HG03175 (cell line): ENCODE measurements at regions not wholly inside any gene's neighbourhood (a gene's known extent, or its start where the extent isn't known, plus 50 kb on each side); places are given as distances from the start of the nearest gene placed in this dataset.
"Not testable (repeated sequence)": the region's sequence is repeated elsewhere in the genome, so short reads cannot be mapped to it uniquely, and the experiment has no call there.

ENCODE experiments used
- ATAC-seq: cut with Tn5 transposase; IDR thresholded peaks from one replicate; pipeline ENCODE4 v1.9.1; 2021; ENCODE audit warnings: mild to moderate bottlenecking, moderate library complexity; ENCODE audit not compliant: unreplicated experiment

DNA sequence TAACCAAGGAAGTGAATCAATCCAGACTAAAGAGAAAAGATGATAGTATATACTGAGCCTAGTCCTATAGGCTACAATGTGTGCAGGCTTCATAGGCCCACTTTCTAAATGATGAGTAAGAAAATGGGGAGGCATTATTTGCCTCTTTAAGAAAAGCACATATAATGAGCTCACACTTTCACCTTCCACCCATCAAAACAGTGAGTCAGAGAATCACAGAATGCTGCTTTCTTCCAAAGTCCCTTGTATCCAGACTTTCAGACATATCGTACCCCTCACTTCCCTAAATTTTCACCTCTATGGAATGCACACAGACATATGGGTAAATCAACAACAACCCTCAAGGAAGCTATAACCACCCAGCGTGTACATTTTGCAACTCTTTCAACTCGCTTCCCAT lies 286.4 kb upstream of the PRKD1 start:
- no peak for ATAC-seq

- peak; percentile 76 for ATAC-seq
Measured at GRCh38 chr14:30214461-30215090, 286.9 kb upstream of the PRKD1 start.

DNA sequence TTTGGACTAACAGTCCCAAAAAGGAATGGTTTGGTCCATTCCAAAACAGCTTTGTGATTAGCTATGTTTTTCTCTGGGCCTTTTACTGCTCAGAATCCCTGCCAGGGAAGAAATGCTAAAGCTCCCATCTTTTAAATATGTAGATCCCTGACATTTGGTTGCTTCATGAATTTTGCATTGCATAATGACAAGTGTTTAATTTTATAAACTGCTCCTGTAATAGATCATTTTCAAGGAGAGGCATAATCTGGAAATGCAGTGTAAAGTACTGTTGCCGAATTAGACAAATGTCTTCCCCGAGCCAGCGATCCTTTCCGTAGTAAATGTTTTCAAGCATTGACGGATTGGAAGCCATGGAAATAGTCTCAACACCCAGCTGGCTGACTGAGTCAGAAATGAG lies 291.3 kb upstream of the PRKD1 start:
- no peak for ATAC-seq

DNA sequence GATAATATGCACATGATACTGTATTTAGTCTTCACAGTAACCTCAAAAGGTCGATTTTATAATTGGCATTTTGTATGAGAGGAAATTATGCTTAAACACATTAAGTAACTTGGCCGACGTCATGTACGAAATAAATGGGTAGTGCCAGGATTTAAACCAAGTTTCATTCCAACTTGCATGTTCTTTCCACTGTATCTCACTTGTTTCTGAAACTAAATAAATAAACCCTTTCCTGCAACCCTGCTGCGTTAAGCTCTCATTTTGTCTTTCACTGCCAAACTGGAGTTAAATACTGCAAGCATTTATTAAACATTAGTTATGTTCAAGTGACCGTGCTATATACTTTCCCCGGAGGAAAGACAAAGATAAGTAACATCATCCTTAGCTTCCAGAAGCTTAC lies 293.9 kb upstream of the PRKD1 start:
- no peak for ATAC-seq

DNA sequence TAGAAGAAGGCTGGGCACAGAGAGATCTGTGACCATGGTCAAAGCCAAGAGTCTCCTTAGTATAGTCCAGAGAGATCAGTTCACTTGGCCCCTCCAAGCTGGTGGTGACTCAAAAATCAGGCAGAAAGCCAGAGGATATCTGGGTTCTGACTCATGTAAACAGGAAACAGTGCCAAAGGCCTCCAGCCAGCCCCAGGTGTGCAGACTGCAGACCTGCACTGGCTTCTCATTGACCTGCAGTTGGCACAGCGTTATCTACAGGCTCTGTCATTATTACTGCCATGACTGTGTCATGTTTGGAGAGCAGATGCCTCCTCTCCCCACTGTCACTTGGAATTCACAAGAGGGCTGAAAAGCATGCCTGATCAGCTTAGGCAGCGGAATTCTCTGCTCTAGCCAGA lies 295.7 kb upstream of the PRKD1 start:
- no peak for ATAC-seq

DNA sequence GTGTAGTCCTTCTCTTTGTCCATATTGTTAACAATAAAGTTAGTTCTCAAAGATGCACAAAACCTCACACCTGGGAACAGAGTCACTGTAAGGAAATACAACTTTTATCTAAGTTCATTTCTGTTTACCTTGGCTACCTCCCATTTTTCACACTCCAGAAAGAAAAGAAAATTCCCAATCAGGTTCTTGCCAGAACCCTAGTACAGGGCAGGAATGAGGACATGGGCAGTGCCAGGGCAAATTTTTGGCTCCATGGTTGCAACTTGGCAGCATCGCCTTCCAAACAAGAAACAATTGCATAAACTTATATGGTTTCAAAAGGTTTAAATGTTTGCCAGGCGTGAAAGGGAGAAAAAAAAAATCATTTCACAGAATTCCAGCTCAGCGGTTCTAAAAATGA lies 296.3 kb upstream of the PRKD1 start:
- ATAC-seq = no peak

GRCh38 chr14:30225176-30225575 lies 297.5 kb upstream of the PRKD1 start:
- ATAC-seq = no peak

DNA sequence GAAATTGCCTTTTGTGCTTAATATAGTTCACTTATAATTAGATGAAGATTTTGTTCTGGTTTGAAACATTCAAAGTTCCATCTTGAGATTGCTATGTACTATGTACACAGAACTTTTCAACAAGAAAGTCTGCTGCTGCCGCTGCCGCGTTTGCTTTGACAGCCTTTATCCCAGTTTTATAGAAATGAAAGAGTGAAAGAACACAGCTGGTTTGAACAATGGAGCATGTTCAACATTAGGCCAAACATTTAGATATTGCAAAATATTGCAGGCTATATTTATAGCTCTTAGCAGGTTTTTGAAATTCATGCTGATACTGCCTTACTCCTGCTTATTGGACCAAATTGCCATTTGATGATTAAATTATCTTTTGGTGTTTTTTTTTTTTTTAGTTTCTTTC lies 299.8 kb upstream of the PRKD1 start:
- no peak for ATAC-seq

GRCh38 chr14:30227876-30228275 lies 300.2 kb upstream of the PRKD1 start:
- ATAC-seq = no peak

DNA sequence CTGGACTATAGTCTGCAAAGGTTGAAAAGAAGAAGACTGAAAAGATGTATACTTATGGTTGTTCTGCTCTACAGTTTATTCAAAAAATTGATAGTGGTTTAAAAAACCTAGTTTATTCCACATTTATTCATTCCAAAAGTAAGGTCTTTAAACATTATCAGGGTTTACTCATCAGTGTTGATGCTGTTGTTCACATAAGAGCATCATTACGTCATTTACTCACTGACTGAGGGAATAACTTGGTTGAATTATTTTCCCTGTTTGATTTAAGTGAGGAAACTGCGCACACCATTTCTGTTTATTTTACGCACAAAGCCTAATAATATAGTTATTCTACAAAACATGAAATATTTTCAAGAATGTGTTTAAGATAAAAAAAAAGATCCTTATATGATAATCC lies 303.1 kb upstream of the PRKD1 start:
- ATAC-seq = no peak

DNA sequence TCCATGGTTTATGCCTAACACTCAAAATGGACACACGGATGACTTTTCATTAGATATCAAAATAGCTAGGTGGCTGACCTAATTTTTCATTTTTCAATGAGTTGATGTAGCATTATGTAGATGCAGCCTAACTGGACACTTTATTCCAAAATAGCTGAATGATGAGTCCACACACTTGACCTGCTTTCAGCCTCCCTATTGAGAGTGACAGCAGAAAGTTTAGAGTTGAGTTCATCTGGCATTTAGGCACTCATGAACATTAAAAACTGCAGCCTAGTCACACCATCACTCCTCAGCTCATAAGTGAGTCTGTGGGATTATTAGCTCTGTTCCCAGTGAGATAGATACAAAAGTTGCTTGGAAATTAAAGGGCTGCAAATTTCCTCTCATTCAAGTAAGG lies 307.3 kb upstream of the PRKD1 start:
- ATAC-seq = no peak

DNA sequence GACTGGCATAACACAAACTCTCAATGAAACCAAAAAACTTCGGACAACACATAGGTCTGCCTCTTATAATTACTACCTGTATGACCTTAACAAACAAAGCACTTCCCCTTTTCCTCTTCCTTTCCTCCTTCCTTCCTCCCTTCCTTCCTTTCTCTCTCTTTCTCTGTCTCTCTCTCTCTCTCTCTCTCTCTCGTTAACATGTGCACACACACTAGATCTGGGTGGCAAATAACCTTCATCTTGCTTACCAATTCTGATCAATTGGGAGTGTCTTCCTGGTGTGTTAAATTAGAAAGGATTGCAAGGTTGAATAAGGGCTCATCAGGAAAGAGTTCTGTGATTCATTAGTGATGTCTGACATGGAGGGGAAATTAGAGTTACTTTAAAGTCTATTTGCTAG lies 307.8 kb upstream of the PRKD1 start:
- ATAC-seq = no peak

- ATAC-seq = no peak
Measured at GRCh38 chr14:30238936-30239335, 311.3 kb upstream of the PRKD1 start.

DNA sequence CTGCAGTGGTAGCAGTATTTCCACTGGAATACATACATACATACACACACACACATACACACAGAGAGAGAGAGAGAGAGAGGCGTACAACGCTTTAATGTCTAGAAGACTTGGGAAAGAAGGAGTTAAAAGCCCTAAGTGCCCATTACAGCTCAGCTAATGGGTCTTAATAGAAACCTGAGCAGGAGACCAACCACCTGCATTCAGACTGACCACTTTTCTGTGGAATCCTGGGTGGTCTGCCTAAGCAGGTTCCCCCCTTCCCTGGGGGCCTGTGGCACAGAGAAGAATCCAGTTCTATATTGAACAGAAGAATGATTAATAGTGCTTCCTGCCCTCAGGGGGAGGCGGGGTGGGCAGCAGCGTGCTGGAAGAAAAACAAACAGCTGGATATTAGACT lies 312.4 kb upstream of the PRKD1 start:
- no peak for ATAC-seq

DNA sequence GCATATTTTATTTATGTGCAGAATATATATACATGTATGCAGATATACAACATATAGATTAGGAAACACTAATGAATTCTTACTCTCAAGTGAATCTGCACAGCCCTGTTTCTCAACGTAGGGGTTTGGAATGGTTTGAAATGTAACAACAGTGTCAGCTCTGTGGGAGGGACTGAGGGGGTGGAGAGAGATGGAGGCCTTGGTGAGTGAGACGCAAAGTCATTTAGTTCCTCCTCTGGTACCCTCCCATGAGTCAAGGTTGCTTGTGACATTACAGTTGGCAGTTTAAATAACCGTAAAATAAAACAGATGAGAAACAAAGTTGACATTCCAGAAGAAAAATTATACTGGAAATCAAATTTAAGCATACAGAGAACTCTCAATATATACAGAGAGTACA lies 313.0 kb upstream of the PRKD1 start:
- ATAC-seq = no peak

- ATAC-seq = no peak
Measured at GRCh38 chr14:30242744-30243143, 315.1 kb upstream of the PRKD1 start.

DNA sequence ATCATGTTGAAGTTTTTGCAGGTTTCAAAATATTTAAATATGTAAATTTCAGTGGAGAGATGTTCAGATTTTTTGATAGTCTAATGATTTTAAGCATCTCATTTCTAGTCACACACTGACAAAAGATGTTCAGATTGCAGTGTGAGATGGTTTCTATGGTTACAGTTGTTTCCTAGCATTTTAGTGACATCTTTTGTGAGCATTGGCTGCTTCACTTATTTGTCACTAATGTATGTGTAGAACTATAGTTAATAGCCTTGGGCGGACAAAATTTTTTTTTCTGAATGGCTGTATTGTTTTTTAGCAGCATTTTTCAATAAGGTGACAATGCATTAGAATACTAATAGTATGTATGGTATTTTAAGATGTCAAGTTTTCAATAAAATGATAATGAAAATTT lies 315.6 kb upstream of the PRKD1 start:
- ATAC-seq = no peak

DNA sequence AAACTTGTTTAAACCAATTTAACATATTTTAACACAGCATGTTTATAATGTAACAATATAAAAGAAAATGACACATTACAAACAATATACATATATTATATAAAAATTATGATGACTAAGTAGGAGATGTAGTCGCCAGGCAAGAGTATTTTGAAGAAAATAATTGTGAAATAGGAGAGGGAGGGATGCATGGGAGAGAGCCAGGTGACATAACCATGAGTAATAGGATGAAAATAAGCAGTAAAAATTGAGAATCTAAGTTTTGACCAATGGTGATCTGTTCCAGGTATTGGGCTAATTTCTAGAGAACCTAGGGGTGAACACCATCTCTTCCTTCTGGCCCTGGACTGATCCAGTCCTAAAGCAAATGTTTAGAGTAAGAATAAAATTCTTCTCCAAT lies 315.2 kb upstream of the G2E3 start:
- ATAC-seq = no peak

- ATAC-seq = not testable (repeated sequence)
Measured at GRCh38 chr14:30244348-30244747, 314.6 kb upstream of the G2E3 start.

- no peak for ATAC-seq
Measured at GRCh38 chr14:30251017-30251416, 307.9 kb upstream of the G2E3 start.

DNA sequence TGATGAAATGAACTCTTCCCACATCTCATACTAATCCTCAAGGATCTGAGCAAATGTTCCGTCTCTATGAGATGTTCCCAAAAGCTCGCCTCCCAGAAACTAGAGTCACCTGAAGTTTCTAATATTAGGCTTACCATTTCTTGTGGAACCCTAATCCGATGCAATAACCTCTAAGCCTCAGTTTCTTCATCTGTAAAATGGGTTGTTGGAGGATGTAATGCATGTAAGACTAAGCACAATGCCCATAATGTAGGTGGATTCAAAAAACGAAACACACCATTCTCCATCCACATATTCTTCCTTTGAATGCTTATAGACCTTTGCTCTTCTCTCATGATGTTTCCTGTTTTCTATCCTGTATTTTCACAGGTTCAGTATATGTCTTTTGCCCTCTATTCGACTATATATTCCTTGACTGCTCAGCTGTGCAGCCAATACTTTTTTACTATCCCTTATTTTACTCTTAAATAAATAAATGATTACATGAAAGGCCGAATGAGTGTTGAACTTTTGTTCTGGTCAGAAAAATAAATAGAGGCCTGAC lies 307.3 kb upstream of the G2E3 start:
- no peak for ATAC-seq

DNA sequence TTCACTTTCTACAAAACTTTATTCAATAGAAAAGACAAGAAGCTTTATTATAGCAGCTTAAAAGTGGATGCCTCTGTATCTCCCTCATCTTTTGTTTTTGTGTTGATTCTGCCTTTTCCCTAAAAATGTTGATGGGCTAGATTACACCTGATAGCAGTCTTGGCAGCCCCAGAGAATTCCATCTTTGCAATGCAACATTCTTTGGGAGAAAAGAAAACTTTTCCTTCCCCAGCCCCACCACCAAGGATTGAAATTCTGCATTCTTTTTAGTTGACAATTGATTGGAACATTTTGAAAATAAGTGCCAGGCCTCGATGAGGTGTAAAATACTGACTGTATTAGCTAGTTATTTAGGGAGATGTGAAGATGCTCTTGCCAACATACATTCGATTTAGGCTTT lies 306.8 kb upstream of the G2E3 start:
- no peak for ATAC-seq
